Pancreas (tissue), 10 donors: ENCODE measurements at regions not wholly inside any gene's neighbourhood (a gene's known extent, or its start where the extent isn't known, plus 50 kb on each side); places are given as distances from the start of the nearest gene placed in this dataset.

Experiments
- ATAC-seq, 4 donors: fragments of 200-7000 bp; cut with Tn5 transposase; one replicate each; pipeline versions ENCODE4 v1.8.0 to v1.9.1; 2020; ENCODE audit warnings: mild to moderate bottlenecking in 4 of 4, moderate library complexity in 4 of 4
- DNase-seq, 6 donors: peaks; one replicate each; pipeline ENCODE4 v3.0.0-alpha.2; 2020
- FAIRE-seq: peaks from 2 replicates; lab custom pipeline; 2012; peaks lifted over from hg19 to GRCh38; lab: Jason Lieb, UNC
- H3K27ac ChIP-seq, 4 donors: fragments of 200-600 bp; sonication (generic); 1 replicate in 3 of 4; 2 replicates in 1 of 4; pipeline versions ENCODE4 v1.5.0 to v1.8.0; 2020
- H3K27me3 ChIP-seq, 4 donors: fragments of 200-600 bp; one replicate each; pipeline ENCODE4 v1.8.0; 2021
- H3K36me3 ChIP-seq, 3 donors: fragments of 200-600 bp; sonication (generic) in 1 of 3; one replicate each; pipeline versions ENCODE4 v1.5.0 to v1.8.0; 2020 to 2021
- H3K4me1 ChIP-seq, 3 donors: fragments of 200-600 bp; one replicate each; pipeline ENCODE4 v1.8.0; 2021
- H3K4me3 ChIP-seq, 4 donors: fragments of 200-600 bp; sonication (generic) in 2 of 4; one replicate each; pipeline versions ENCODE4 v1.5.0 to v1.8.0; 2020 to 2021
- H3K9me3 ChIP-seq, 4 donors: fragments of 200-600 bp; one replicate each; pipeline ENCODE4 v1.8.0; 2021
- WGBS, 2 donors: extraction: QIAGEN DNeasy Blood & Tissue Kit; methylation state at CpG; one replicate each; pipeline ENCODE4 v1.1.7; 2013; 5-methylcytosine and 5-hydroxymethylcytosine counted together
- intact Hi-C, 3 donors: fragments of 100-400 bp; cut with DNase I; formaldehyde crosslinking; loops; one replicate each; pipeline versions ENCODE4 v1.11.1 to v1.14.2; 2022
- TF ChIP-seq, protein P1 (sequence below), 4 donors: fragments of 200-600 bp; sonication (generic) in 3 of 4; IDR thresholded peaks; one replicate each; pipeline versions ENCODE4 v1.5.0 to v1.8.0; 2021; ENCODE audit warnings: antibody characterized with exemption in 4 of 4
- donor health status: healthy with polysubstance abuse.
- donor health status: DM: no; HTN: no; CAD: no; lungs with moderate emphysema.
- donor health status: DM: no; HTN: no; CAD: no.
- donor health status: control.
- donor health status: control.
- donor health status: Bipolar disorder and iron deficiency.
- donor health status: DM: yes; HTN: yes; CAD: no.
- donor health status: DM: no; HTN: no; CAD: no.
- donor health status: DM: no; HTN: no; CAD: no.
- donor health status: DM: yes; HTN: yes; CAD: no.

DNA sequence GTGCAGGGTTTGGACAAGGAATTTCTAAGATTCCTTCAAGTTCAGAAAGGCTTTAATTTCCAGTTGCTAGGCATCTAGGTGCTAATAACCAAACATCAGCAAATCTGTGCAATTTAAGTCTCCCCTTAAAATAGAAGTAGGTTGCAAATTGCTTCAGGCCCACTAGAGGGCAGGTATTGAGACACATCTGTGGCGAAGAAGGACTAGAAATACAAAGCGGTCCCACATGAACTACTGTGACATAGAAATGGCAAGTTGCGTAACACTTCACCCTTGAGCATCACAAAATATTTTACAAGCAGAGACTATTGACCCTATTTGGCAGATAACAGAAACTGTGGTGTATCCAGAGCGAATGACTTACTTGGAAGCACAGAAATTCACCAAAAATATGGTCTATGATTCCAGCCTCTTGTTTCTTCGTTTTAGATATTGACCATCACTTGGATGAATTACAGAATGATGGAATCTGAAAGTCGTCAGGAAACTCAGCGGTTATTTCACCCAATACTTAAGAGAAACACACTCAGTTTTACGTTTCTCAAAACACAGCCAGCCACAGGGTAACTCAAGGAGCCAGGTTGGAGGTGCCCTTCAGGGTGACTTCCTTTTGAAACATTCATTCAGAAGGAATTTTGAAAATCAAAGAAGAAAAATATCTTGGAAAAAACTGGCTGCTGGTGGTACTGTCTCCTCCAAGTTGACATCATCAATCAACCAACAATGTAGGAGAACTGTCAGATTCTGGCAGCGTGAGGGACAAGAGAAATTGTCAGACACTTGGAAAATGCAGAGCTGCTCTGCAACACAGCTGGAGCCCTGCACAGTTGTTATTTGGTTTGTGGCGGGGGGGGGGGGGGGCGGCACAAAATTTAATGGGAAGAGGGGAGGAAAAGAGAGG, 256.3 kb upstream of the MINDY3 start:
- WGBS, 2 donors, result 31 to 36% methylated on average over 10 to 11 of the region's 11 CpGs
- Histone ChIP-seq H3K4me1 (no peaks in the 10 kb centered on the region), H3K9me3 (no peaks in the 10 kb centered on the region), H3K4me3 (no peak overlapping the region), H3K27me3 (no peaks in the 10 kb centered on the region), H3K27ac (no peak overlapping the region), H3K36me3 (no peaks in the 10 kb centered on the region)
- intact Hi-C loops, result no loop called here
- no peak for FAIRE-seq
- peak in 1 of 6 donors; percentile 13 for DNase-seq
- ATAC-seq, result peak in 3 of 4 donors; percentile 52 to 65 (median 64)
- TF ChIP-seq, protein P1, sequence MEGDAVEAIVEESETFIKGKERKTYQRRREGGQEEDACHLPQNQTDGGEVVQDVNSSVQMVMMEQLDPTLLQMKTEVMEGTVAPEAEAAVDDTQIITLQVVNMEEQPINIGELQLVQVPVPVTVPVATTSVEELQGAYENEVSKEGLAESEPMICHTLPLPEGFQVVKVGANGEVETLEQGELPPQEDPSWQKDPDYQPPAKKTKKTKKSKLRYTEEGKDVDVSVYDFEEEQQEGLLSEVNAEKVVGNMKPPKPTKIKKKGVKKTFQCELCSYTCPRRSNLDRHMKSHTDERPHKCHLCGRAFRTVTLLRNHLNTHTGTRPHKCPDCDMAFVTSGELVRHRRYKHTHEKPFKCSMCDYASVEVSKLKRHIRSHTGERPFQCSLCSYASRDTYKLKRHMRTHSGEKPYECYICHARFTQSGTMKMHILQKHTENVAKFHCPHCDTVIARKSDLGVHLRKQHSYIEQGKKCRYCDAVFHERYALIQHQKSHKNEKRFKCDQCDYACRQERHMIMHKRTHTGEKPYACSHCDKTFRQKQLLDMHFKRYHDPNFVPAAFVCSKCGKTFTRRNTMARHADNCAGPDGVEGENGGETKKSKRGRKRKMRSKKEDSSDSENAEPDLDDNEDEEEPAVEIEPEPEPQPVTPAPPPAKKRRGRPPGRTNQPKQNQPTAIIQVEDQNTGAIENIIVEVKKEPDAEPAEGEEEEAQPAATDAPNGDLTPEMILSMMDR (IDR thresholded peaks at IDR 0.05), result peak in 3 of 4 donors; percentile 19 to 39 (median 37)

DNA sequence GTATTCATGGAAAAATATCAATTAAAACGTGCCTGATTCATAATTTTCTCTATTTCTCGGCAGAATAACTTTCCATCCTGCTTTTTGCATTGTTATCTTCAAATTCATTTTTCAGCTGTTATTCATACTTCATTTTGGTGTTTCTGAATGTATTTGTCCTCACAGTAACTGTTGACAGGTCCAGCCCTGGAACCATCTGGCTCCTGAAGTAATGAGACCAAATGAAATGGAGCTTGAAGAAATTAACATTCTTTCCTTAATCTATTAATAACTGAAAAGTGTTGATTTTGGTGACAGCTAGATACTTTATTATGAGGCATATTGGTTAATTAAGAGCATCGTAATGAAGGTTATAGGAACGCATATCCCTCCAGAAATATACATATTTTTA, 257.0 kb upstream of the MINDY3 start:
- H3K4me3 ChIP-seq, result no peak overlapping the region
- no peaks in the 10 kb centered on the region for H3K27me3 ChIP-seq
- no peaks in the 10 kb centered on the region for H3K4me1 ChIP-seq
- TF ChIP-seq, protein P1 (IDR thresholded peaks at IDR 0.05), result no peak
- ATAC-seq (no peak), FAIRE-seq (no peak), DNase-seq (no peak)
- H3K36me3 ChIP-seq, result no peaks in the 10 kb centered on the region
- no peak overlapping the region for H3K27ac ChIP-seq
- no peaks in the 10 kb centered on the region for H3K9me3 ChIP-seq
- intact Hi-C loops, result no loop called here
- WGBS, 2 donors, result 39 to 62% methylated on average over 4 of the region's 4 CpGs

DNA sequence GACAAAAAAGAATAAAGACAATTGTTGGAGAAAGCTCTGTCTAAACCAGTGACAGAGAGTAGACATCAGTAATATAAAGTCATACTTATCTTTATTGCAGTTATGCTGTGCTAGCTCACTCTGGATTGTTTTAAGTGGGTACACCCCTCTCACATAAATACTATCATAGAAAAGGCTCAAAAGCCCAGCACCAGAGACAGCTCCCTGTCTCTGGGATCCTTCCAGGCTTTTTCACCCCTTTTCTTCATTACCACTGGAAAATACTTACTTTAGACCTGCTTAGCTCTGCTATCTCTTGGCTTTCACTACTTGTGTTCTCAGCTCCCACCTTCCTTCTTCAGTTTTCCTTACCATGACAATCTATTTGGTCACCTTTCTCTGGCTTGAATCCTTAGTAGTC, 259.1 kb upstream of the MINDY3 start:
- no peak overlapping the region for H3K4me3 ChIP-seq
- H3K27ac ChIP-seq, result no peak overlapping the region
- no peaks in the 10 kb centered on the region for H3K27me3 ChIP-seq
- DNase-seq (no peak), FAIRE-seq (no peak), ATAC-seq (no peak)
- no peaks in the 10 kb centered on the region for H3K9me3 ChIP-seq
- intact Hi-C loops, result no loop called here
- H3K4me1 ChIP-seq, result no peaks in the 10 kb centered on the region
- no peaks in the 10 kb centered on the region for H3K36me3 ChIP-seq
- TF ChIP-seq, protein P1 (IDR thresholded peaks at IDR 0.05), result no peak

DNA sequence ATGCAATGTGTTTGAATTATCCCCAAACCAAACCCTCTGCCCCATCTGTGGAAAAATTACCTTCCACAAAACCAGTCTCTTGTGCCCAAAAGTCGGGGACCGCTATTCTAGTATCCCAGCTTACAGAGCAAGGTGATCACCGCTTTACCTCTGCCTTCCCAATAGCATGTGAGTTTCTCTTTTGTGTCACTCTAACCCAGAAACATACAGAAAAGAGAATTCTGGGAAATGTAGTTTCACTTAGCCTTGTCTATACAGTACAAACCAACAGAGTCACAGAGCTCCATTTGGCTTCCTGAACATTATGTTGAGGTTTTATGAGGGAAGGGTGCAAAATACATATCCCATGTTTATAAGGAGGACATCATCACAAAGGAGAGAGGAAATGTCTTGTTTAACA, 260.3 kb upstream of the MINDY3 start:
- TF ChIP-seq, protein P1 (IDR thresholded peaks at IDR 0.05), result no peak

DNA sequence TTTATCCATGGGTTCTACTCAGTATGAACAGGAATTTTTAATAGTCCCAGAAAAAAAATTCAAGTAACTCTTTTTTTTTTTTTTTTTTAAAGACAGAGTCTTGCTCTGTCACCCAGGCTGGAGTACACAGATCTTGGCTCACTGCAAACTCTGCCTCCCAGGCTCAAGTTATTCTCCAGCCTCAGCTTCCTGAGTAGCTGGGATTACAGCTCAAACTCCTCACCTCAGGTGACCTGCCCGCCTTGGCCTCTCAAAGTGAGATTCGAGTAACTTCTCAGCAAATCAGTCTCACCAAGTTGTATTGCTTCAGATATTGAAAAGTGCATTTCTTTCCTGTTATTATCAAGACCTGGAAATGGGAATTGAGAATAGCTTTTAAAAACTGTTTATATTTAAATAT, 281.2 kb upstream of the MINDY3 start:
- intact Hi-C loops, result no loop called here
- no peaks in the 10 kb centered on the region for H3K4me1 ChIP-seq
- 61 to 78% methylated on average over 2 of the region's 2 CpGs for WGBS, 2 donors
- FAIRE-seq (no peak), ATAC-seq (no peak), DNase-seq (no peak)
- no peaks in the 10 kb centered on the region for H3K9me3 ChIP-seq
- no peak overlapping the region for H3K27ac ChIP-seq
- TF ChIP-seq, protein P1 (IDR thresholded peaks at IDR 0.05), result no peak
- no peak overlapping the region for H3K4me3 ChIP-seq
- no peaks in the 10 kb centered on the region for H3K36me3 ChIP-seq
- no peaks in the 10 kb centered on the region for H3K27me3 ChIP-seq

More for the DNA sequence above, 260.3 kb upstream of the MINDY3 start:
- Histone ChIP-seq H3K9me3 (no peaks in the 10 kb centered on the region), H3K36me3 (no peaks in the 10 kb centered on the region), H3K27me3 (no peaks in the 10 kb centered on the region), H3K4me3 (no peak overlapping the region), H3K4me1 (no peaks in the 10 kb centered on the region), H3K27ac (no peak overlapping the region)
- WGBS, 2 donors, result 72 to 74% methylated on average over 3 of the region's 3 CpGs
- ATAC-seq (no peak), FAIRE-seq (no peak), DNase-seq (no peak)
- intact Hi-C loops, result no loop called here
